ENCODE measurements at regions not wholly inside any gene's neighbourhood (a gene's known extent, or its start where the extent isn't known, plus 50 kb on each side); places are given as distances from the start of the nearest gene placed in this dataset.

- DNase-seq, result no peak
Measured at GRCh38 chr15:70547846-70548487, 215.4 kb downstream of the UACA start.

DNA sequence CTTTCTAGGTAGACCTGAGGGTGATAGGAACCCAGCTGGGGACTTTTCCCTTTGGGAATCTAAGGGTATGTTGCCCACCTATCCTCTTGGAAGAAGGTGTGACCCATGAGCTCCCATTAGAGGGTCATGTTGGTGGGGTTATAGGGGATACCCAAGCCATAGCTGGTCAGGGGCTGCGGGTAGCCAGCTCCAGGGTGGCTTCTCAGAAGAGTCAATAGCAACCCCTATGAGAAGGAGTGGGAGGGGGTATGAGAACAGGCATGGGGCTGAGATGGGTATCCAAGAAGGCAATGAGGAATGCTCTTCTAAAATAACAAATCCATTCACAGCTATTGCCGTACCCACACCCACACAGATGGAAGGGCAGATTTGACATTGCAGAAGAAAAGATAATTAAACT, 217.8 kb downstream of the UACA start:
- DNase-seq, result no peak

DNA sequence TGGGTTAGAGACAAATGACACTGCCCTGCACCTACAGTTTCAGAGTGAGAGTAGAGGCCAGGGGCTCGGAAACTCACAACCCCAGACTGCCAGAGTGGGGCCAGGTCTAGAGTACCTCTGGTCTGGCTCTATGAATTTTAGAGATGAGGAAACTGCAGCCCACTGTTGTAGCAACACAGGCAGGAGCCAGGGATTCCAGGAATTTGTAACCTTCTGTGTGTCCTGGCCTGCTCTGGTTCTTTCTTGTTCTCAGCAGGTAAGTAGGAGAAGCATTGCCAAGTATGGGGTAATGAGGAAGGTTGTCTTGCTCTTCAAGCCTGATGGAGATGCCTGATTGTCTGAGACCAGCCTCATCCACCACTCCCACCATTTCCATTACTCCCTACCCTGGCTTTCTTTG, 221.8 kb downstream of the UACA start:
- DNase-seq, result no peak

GRCh38 chr15:70539912-70540530, 223.3 kb downstream of the UACA start:
- DNase-seq, result no peak

GRCh38 chr15:70539409-70539808, 223.9 kb downstream of the UACA start:
- no peak for DNase-seq

DNA sequence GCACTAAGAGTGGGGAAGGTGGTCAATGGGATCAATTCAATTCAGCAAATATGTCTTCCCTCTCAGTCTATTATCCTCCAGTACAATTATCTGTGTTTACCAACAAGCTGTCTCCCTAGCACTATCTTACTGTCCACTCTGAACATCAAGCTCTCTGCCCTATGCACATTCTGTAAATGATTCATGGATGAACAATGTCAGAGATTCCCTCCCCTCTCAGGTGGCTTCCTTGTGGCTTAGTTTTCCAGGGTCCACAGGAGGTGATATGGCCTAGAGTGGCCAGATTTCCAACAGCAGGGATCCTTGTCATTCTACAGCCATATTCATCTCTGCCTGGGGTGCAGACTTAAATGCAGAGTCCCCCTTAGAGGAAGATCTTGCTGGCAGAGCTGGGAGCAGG, 225.1 kb downstream of the UACA start:
- no peak for DNase-seq

DNA sequence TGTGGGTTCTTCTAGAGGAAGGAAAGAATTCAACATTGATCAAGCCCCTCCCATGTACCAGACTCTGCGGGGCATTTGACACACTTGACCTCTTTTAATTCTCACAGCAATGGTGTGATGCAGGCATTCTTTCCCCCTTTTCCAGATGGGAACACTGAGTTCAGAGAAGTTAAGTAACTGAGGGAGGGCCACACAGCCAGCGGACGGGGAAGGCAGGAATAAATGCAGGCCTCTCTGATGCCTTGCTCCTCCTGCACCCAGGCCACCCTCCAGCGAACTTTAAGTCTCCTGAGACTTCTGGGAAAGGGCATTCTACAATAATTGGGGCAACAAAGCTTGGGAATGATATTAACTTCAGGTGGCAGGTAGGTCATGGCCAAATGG, 227.4 kb downstream of the UACA start:
- no peak for DNase-seq

DNA sequence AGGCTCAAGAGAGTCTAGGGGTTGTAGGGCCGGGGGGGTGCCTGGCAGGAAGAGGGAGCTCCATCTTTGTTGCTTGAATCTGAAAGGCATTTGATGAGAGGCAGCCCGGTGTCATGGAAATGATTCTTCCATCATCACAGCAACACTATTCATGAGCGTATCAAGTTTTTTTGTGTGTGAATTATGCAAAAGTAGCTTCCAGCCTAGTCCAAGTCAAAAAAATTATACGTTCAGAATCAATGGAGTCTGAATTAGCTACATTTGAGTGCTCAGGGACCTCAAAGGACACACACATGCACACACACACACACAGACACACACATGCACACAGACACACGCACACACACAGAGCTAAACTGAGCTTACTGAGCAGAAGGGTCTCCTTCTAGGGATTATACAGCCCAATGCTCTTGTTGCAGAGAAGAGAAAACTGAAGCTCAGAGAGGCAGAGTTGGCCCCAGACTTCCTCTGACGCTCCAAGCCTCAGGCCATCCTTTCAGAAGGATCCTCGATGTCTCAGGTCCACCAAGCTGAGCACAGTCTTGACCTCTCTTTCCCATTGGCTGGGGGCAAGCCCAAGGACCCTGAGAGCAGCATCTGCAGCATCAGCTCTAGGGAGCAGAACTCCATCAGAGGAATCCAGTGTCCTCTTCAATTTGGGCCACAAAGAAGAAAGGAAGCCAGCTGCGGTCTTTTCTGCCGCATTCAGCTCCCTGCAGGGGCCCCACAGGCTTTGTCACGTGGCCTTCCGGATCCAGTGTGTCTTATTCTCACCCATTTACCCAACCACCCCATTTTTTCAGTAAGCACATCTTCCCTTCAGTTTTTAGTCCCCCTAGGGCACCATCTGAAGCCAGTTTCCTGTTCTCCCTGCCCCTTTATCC, 228.0 kb downstream of the UACA start:
- DNase-seq, result peak; percentile 42

- DNase-seq, result no peak
Measured at GRCh38 chr15:70533931-70534742, 229.2 kb downstream of the UACA start.

- DNase-seq, result no peak
Measured at GRCh38 chr15:70532531-70533186, 230.7 kb downstream of the UACA start.

DNA sequence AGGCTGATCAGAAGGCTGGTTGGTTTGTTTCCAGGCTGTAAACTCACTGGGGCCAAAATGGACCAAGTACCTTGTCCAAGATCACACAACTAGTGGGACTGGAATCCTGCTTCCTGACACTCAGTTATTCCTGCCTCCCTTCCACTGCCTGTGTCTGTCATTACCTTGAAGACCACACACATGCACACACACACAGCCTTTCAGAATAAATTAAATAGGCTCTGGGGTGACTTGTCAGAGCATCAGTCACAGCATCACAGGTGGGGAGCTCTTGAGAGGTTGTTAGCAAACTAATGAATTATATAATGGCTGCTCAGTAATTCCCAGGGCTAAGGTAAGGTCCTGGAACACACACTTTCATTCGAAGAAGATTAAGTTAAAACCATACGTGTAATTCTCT, 231.8 kb downstream of the UACA start:
- DNase-seq, result no peak

GRCh38 chr15:70530906-70531305, 232.5 kb downstream of the UACA start:
- DNase-seq, result no peak

- DNase-seq, result no peak
Measured at GRCh38 chr15:70530503-70530902, 232.9 kb downstream of the UACA start.

DNA sequence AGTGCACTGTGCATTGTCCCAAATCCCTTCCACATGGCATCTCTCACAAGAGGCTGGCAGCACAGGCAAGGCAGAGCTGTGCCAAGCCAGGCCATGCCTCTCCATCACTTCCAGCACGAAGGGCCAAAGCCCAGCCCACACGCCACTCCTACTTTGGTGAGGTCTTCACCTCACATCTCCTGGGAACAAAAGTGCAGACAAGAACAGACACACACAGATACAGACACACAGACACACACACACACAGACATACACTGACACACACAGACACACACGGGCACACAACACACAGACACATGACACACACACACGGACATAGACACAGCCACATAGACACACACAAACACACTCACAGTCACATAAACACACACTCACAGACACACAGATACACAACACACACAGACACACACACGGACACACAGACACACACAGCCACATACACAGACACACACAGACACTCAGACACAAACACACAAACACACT, 233.3 kb downstream of the UACA start:
- DNase-seq, result no peak

DNA sequence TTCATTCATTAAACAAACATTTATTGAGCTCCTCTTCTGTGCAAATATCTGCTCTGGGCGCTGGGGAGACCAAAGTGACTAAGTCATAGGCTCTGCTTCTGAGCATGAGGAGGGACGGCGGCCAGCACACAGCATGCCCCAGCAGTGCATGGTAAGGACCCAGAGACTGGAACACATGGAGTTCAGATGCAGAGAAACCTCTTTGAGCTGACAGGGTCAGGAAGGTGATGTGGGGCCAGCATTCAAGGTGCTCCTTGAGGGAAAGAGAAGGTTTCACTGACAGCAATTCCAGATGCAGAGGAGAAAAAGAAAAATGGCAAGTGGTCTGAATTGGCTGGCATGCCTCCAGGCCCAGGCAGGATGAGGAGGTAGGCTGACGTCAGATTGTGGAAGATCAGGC, 234.5 kb downstream of the UACA start:
- no peak for DNase-seq

DNA sequence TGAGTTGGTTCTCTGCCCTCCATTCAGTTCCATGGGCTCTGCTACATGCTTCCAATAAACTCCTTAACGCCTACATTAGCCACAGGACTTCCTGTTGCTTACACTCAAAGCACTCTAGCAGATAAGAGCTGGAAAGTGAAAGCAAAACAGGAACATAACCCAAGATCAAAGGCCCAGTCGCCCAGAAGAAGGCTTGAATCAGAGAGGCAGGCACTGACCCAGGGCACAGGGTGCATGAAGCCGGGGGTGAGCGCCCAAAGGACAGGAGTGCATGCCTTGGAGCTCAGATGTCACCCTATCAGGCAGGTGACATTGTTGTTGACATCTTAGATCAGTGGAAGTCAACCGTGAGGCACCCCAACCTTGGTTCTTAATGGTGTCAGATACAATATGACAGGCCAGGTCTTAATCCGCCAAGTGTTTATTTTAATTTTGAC, 235.1 kb downstream of the UACA start:
- peak; percentile 19 for DNase-seq

GRCh38 chr15:70526974-70527325, 236.4 kb downstream of the UACA start:
- DNase-seq, result no peak

GRCh38 chr15:70526221-70526973, 237.0 kb downstream of the UACA start:
- no peak for DNase-seq

- no peak for DNase-seq
Measured at GRCh38 chr15:70525551-70525950, 237.8 kb downstream of the UACA start.

GRCh38 chr15:70524470-70524869, 238.9 kb downstream of the UACA start:
- DNase-seq, result no peak

DNA sequence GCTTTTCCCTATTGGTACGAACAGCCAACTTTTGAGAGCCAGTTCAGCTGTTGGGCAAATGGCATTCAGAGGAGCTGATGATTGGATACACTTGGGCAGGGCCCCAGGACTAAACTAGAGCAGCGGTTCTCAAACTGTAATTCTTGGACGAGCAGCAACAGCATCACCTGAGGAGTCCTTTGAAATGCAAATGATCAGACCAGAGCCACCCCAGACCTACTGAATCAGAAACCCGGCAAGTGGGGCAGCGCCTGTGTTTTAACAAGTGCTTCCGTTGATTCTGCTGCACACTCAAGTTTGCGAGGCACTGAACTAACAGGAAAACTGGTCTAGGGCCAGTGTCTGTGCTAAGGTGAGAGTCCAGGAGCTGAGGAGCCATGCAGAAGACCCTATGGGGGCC, 239.7 kb downstream of the UACA start:
- DNase-seq, result no peak

- no peak for DNase-seq
Measured at GRCh38 chr15:70523192-70523591, 240.2 kb downstream of the UACA start.

Data from T-helper 9 cell (primary cell).